Left lobe of liver (tissue), 2 donors: ENCODE measurements at regions not wholly inside any gene's neighbourhood (a gene's known extent, or its start where the extent isn't known, plus 50 kb on each side); places are given as distances from the start of the nearest gene placed in this dataset.

Experiments used
- ATAC-seq: fragments of 200-7000 bp; cut with Tn5 transposase; one replicate; pipeline ENCODE4 v1.9.1; 2020; ENCODE audit warnings: mild to moderate bottlenecking, moderate library complexity
- DNase-seq: peaks from one replicate; pipeline ENCODE4 v3.0.0-alpha.2; 2020; ENCODE audit warnings: low spot score
- donor health status: DM: no; HTN: no; CAD: no; lungs with moderate emphysema.
- donor health status: DM: no; HTN: yes; CAD: no.

DNA sequence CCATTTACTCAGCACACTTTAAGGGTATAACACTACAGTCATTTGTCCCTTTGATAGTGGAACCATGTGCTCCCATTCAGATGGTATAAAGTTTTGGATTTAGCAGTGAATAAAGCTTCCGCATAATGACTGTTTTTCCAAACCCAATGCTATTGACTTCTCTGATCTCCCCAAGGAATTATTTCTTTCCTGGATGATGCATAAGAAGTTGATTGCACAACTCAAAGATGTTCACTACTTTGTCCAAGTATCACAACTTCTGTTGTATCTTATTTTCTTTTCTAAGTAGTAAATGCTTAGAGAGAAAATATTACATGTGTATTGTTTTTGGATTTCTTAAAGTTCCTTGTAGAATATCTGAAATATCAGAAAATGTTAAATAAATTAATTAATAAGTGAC is 300.2 kb downstream of the GPM6A start:
- ATAC-seq (no peak), DNase-seq (no peak)

DNA sequence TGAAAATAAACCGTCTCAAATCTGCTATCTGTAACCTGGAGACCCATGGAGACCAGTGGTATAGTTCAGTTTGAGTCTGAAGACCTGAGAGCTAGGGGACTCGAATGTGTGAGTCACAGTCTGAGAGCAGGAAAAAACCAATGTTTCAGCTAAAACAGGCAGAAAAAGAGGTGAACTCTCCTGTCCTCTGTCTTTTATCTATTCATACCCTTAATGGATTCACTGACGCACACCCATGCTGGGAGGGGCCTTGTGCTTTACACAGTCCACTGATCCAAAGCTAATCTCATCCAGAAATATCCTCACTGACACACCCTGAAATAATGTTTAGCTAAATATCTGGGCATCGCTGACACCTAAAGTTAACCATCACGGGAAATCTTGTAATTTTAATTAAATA is 297.9 kb downstream of the GPM6A start:
- DNase-seq (no peak), ATAC-seq (no peak)

DNA sequence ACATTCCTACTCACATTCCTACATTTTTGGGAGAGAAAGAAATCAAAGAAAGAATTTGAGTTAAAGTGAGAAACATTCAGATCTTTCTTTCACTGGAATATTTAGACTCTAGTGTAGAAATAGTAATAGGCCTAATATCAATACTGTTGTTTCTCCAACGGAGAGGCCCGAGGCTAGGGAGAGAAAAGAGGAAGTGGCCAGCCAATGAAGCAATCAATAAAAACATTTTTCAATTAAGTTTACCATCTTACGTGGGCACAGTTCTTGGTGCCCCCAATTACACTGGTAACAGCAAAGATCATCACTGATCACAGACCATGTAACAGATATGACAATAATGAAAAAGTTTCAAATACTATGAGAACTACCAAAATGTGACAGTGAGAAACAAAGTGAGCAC is 281.4 kb downstream of the GPM6A start:
- no peak for DNase-seq
- no peak for ATAC-seq

DNA sequence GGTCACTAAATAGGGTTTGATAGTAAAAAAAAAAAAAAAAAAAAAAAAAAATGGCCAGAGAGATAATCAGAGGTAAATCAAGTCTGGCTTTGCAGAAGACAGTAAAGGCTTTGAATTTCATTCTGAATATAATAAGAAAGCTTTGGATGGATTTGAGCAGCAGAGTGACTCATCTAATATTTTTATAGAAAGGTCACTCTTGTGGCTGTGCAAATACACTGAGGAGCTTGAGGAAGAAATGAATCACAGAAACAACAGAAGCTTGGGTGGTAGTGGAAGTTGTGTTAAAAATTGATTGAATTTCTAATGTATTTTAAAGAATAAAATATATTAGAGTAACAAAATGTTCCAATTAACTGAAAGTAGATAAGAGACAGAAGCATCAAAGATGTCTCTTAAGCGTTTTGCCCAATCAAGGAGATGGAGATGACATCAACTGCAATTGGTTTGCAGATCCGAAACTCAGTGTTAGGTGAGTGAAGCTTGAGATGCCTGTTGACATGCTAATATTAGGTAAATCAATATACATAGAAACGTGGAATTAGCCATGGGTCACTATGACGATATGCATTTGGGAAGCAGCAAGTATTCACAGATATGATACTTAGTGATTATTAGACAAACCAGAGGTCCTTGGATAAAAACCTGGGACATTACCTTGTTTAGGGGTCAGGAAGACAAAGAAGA is 280.5 kb downstream of the GPM6A start:
- no peak for ATAC-seq
- DNase-seq, result no peak

DNA sequence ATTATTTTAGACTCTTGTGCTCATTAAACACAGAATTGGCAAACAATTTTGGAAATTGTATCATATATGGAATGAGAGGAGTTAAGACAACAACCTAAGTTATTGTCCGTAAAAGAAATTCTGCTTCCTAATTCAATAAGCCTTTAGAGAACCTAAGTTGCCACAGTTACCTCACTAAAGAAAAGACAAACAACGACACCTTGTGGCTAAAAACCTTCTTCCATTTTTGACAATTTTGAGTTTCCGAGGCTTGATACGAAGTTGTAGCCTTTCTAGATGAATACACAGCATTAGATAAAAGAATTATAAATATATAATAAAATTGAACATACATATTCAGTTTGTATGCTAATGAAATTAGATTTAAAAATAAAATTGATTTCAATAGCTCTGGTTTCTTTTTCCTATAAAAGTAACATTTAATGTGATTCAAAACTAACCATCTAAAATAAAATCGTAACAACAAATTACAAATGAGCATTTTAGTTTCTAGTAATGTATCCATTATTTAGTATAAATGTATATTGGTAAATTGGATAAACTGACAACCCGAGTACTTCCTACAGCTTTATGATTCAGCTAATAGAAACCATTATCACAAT is 275.1 kb downstream of the GPM6A start:
- no peak for DNase-seq

DNA sequence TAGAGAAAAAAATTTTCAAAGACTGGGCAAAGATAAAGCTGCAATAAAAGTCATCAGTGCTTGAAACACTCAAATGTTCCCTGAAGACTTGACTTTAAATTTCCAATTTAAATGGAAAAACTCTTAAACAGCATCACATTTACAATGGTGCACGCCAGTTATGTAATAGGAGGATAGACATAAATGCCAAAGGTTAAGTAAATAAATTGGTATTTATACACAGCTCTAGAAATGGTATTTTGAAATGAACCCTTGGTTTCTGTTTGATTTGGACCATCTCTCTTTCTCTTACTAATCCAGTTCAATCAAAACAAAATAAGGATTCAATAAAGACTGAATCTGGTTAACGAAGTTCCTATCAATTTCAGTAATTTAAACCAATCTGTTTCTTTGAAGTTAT is 272.6 kb downstream of the GPM6A start:
- peak; percentile 43 for ATAC-seq
- no peak for DNase-seq

More for the DNA sequence above, 275.1 kb downstream of the GPM6A start:
- ATAC-seq, result peak; percentile 48

DNA sequence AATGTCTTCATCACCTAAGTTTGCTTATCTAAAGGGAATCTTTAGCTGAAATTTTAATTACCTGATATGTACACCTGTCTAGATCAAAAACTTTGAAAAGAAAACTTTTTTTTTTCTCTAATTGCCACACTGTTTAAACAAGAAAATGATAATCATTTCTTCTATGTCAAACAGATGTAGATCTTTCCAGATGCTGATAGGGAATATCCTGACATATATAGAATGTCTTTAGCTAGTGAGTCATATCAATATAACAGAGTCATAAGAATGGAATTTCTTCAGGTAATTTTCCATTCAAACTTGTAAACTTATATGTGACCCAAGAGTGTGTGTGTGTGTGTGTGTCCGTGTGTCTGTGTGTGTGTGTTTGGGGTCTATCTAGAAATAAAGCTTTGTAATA is 271.9 kb downstream of the GPM6A start:
- DNase-seq (no peak), ATAC-seq (no peak)

DNA sequence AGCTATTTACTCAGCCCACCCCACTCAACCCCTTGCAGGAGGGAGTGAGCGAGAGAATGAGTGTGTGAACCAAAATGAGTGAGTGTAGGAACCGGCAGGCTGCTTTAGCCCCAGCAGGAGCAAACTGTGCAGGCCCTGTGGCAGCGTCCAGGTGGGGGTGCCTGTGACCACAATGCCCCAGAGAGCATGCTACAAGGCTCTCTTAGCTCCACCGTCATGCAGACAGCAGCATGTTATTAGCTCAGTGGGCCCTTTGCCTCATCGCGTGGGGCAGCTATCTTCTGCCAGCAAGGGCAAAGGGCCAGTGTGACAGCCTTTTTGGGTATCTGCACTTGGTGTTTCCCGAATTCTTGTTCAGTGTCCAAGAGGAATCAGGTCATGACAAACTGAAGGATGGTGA is 271.3 kb downstream of the GPM6A start:
- ATAC-seq (peak; percentile 93), DNase-seq (peak; percentile 92)

DNA sequence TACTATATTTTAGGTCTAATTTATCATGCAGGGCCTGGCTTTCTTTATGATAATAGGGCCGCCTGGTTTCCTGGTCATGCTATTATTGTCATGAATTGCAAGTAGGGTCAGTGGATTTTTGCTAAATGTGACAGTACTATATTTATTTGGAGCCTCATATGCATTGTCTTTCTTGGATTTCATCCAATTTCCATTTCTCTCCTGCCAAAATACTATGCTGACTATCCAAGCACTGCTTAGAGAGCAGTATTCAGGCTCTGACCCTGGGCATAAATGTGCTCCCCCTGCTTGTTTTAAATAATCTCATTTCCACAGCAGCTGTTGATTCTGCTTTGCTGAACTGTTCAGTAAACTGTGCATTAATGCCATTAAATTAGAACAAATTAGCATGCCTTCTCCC is 269.3 kb downstream of the GPM6A start:
- DNase-seq (no peak), ATAC-seq (no peak)

DNA sequence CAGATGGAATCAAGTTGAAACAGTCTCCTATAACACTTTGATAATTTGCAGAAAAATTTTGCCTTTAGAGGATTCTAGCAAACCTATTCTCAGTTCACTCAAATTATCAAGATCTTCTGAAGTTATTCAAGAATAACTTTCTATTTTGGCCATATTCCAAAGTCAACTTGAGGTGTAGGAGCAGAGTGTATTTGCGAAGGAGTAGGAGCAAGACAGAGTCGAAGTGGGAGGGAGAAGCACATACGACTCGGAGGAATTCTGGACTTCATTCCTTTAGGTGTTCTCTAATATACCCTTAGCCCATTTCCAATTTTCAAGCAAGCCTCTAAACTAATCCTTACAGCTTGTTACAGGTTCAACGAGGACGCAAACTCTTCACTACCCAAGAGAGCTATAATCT is 252.9 kb downstream of the GPM6A start:
- ATAC-seq (no peak), DNase-seq (no peak)

DNA sequence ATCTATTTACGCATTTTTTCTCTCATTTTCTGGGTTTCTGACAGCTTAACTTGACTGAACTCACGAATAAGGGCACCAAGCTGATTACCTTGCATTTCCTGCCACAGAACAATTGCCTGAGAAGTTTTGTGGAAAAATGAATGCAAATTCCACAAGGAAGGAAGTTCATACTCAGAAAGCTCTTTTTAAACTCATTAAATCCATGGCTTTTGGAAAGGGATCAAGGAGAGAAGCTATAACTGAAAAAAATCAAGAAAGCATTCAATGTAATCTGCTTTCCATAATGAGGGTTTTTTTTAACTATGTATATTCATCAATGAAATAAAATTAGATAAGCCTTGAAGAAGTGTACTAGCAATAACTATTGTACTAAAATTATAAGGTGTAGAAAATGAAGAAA is 252.5 kb downstream of the GPM6A start:
- no peak for DNase-seq
- no peak for ATAC-seq

DNA sequence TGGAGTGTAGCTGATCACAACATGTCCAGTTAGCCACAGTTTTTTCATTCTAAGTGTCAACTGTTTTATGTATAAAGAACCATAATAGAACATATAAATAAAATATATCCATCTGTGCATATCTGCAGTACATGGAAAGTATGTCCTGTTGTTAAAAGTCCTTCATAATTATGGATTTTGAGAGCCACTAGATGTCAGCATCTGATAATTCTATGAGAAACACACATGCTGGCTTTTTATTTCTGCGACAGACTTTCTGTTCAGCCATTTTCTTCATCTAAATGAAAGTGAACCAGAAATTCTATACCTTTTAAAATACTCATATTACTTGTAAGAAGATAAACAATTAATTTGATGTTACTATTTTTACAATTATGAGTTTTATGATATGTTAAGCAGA is 251.5 kb downstream of the GPM6A start:
- no peak for DNase-seq
- peak; percentile 91 for ATAC-seq

DNA sequence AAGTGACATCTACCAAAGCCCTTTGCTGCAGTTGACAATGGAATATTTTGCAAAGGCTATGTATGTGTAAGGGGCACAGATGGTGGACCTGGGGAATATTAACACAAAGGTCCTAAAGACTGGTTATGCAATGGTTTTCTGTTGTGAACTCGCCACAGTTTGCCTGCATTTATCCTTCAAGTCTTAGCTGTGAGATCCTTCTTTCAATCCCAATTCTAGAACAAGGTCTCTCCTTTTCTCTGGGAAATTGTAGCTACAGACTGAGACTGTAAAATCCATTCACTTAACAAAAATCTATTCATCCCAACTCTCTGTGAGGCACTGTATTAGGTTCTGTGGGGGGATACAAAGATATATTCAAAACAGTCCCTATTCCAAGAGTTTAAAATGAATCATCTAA is 250.4 kb downstream of the GPM6A start:
- DNase-seq, result no peak
- ATAC-seq, result no peak

DNA sequence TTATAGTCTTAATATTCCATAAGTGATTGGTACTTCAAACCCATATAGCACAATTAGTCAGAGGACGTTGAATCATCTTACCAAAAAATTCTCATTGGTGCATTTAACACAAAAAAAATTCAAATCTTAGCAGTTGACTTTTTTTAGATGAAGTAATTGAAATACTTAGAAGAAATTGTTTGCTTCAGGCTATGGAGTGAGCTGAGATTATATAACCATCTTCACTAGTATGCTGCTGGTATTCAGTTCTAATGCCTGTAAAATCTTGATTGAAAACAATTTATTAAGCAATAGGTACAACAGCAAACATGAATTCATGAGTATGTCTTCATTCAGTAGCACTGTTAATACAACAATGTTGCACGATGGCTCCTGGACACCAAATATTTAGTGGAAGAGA is 250.0 kb downstream of the GPM6A start:
- ATAC-seq (no peak), DNase-seq (no peak)

DNA sequence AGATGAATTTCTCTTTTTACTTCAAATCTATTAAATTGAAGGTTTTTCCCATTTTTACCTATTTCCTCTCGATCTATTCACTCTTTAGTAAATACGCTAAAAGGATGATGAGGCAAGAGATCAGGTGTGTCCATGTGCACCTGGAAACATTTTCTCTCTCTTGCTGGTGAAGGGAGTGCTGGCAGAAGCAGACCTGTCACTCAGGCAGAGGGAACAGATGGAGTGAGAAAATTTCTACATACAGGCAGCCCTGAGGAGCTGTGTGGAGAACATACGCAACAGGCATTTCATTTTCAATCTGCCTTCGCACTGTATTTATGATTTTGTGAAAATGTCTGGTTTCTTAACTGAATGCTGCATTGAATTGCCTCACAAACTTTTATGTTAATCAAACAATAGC is 249.5 kb downstream of the GPM6A start:
- no peak for DNase-seq
- no peak for ATAC-seq
